Ishikawa (cell line): ENCODE measurements at regions not wholly inside any gene's neighbourhood (a gene's known extent, or its start where the extent isn't known, plus 50 kb on each side); places are given as distances from the start of the nearest gene placed in this dataset.

Experiments used
- CEBPB ChIP-seq: IDR thresholded peaks from 2 replicates; pipeline ENCODE4 v1.6.1; 2012
- CREB1 ChIP-seq: IDR thresholded peaks from 2 replicates; pipeline ENCODE4 v1.6.1; 2012; ENCODE audit warnings: low read depth
- EGR1 ChIP-seq: IDR thresholded peaks from 2 replicates; pipeline ENCODE4 v1.6.1; 2012
- EP300 ChIP-seq: IDR thresholded peaks from 2 replicates; pipeline ENCODE4 v1.6.1; 2012; ENCODE audit warnings: borderline replicate concordance
- FOXM1 ChIP-seq: IDR thresholded peaks from 2 replicates; pipeline ENCODE4 v1.6.1; 2012; ENCODE audit warnings: low read depth, borderline replicate concordance
- NFIC ChIP-seq: IDR thresholded peaks from 2 replicates; pipeline ENCODE4 v1.6.1; 2012
- RAD21 ChIP-seq: IDR thresholded peaks from 2 replicates; pipeline ENCODE4 v1.6.1; 2012; ENCODE audit warnings: low read depth
- TAF1 ChIP-seq: IDR thresholded peaks from 2 replicates; pipeline ENCODE4 v1.6.1; 2012; ENCODE audit warnings: low read depth, mild to moderate bottlenecking
- TCF12 ChIP-seq: IDR thresholded peaks from 2 replicates; pipeline ENCODE4 v1.6.1; 2012; ENCODE audit warnings: low read depth
- TEAD4 ChIP-seq: IDR thresholded peaks from 2 replicates; pipeline ENCODE4 v1.6.1; 2012
- YY1 ChIP-seq: IDR thresholded peaks from 2 replicates; pipeline ENCODE4 v1.6.1; 2012; ENCODE audit warnings: low read depth
- ZBTB7A ChIP-seq: IDR thresholded peaks from 2 replicates; pipeline ENCODE4 v1.6.1; 2012; ENCODE audit warnings: low read depth
- TF ChIP-seq, protein P1 (sequence below): IDR thresholded peaks from 2 replicates; pipeline ENCODE4 v1.6.1; 2012
- TF ChIP-seq, protein P2 (sequence below): IDR thresholded peaks from 2 replicates; pipeline ENCODE4 v1.6.1; 2012; ENCODE audit warnings: low read depth, mild to moderate bottlenecking
- TF ChIP-seq, protein P3 (sequence below): IDR thresholded peaks from 2 replicates; pipeline ENCODE4 v1.6.1; 2012

DNA sequence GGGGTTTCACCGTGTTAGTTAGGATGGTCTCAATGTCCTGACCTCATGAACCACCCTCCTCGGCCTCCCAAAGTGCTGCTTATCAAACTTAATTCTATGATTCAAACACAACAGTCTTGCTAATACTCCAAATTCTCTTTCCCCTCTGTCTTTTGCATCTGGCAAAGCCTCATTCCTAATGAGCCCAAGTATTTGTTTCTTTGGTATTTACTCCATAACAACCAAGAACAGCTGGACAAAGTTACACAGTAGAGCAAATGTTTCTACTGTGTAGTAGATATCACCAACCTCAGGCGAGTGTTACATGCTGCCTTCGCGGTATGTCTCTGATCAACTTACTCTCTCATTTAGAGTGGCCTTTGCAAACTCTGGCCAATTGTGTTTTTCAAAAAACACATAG, 195.8 kb upstream of the KCNN2 start:
- TF ChIP-seq, protein P1, sequence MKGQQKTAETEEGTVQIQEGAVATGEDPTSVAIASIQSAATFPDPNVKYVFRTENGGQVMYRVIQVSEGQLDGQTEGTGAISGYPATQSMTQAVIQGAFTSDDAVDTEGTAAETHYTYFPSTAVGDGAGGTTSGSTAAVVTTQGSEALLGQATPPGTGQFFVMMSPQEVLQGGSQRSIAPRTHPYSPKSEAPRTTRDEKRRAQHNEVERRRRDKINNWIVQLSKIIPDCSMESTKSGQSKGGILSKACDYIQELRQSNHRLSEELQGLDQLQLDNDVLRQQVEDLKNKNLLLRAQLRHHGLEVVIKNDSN: no peak
- TF ChIP-seq NFIC (no peak), ZBTB7A (no peak), TCF12 (no peak), FOXM1 (no peak), TAF1 (no peak), CREB1 (no peak)

GRCh38 chr5:114174131-114174530, 187.7 kb upstream of the KCNN2 start:
- TF ChIP-seq CEBPB (no peak), YY1 (no peak), CREB1 (no peak), ZBTB7A (no peak), FOXM1 (no peak), EGR1 (no peak), NFIC (no peak), TAF1 (no peak), RAD21 (no peak), TEAD4 (no peak), EP300 (no peak), TCF12 (no peak)
- TF ChIP-seq, protein P2, sequence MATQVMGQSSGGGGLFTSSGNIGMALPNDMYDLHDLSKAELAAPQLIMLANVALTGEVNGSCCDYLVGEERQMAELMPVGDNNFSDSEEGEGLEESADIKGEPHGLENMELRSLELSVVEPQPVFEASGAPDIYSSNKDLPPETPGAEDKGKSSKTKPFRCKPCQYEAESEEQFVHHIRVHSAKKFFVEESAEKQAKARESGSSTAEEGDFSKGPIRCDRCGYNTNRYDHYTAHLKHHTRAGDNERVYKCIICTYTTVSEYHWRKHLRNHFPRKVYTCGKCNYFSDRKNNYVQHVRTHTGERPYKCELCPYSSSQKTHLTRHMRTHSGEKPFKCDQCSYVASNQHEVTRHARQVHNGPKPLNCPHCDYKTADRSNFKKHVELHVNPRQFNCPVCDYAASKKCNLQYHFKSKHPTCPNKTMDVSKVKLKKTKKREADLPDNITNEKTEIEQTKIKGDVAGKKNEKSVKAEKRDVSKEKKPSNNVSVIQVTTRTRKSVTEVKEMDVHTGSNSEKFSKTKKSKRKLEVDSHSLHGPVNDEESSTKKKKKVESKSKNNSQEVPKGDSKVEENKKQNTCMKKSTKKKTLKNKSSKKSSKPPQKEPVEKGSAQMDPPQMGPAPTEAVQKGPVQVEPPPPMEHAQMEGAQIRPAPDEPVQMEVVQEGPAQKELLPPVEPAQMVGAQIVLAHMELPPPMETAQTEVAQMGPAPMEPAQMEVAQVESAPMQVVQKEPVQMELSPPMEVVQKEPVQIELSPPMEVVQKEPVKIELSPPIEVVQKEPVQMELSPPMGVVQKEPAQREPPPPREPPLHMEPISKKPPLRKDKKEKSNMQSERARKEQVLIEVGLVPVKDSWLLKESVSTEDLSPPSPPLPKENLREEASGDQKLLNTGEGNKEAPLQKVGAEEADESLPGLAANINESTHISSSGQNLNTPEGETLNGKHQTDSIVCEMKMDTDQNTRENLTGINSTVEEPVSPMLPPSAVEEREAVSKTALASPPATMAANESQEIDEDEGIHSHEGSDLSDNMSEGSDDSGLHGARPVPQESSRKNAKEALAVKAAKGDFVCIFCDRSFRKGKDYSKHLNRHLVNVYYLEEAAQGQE: no peak
- TF ChIP-seq, protein P3, sequence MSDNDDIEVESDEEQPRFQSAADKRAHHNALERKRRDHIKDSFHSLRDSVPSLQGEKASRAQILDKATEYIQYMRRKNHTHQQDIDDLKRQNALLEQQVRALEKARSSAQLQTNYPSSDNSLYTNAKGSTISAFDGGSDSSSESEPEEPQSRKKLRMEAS: no peak
- TF ChIP-seq, protein P1: no peak

DNA sequence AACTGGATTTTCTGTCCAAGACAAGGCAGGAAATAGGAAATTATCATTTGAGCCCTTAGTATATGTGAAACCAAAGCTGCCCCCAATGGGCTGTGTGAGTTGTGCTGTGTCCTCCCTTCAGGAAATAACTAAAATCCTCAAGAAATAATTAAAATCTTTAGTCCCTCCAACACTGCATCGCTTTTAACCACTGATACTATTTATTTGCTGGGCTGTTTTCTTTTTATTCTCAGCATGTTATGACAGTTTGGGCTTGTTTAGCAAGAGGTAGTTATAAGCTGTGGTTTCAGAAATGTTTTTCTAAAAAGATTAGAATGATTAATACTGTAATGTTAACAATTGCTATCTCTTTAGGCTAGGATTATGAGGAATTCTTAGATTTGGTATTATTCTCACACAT, 187.0 kb upstream of the KCNN2 start:
- TF ChIP-seq RAD21: no peak
- TF ChIP-seq CEBPB: no peak
- TF ChIP-seq NFIC: no peak
- TF ChIP-seq TEAD4: no peak
- TF ChIP-seq, protein P1: no peak
- TF ChIP-seq ZBTB7A: no peak
- no peak for TF ChIP-seq YY1
- TF ChIP-seq, protein P3: no peak
- no peak for TF ChIP-seq TAF1
- TF ChIP-seq EGR1: no peak
- no peak for TF ChIP-seq FOXM1
- no peak for TF ChIP-seq CREB1
- TF ChIP-seq EP300: no peak
- TF ChIP-seq, protein P2: no peak
- TF ChIP-seq TCF12: no peak

- TF ChIP-seq, protein P1: no peak
- TF ChIP-seq TCF12 (no peak), TAF1 (no peak), YY1 (no peak), EP300 (no peak), NFIC (no peak), RAD21 (no peak), ZBTB7A (no peak)
- TF ChIP-seq, protein P3: no peak
- TF ChIP-seq, protein P2: no peak
These were observed 185.5 kb upstream of the KCNN2 start for GRCh38 chr5:114176356-114176755.
